ENCODE measurements at regions not wholly inside any gene's neighbourhood (a gene's known extent, or its start where the extent isn't known, plus 50 kb on each side); places are given as distances from the start of the nearest gene placed in this dataset.

DNA sequence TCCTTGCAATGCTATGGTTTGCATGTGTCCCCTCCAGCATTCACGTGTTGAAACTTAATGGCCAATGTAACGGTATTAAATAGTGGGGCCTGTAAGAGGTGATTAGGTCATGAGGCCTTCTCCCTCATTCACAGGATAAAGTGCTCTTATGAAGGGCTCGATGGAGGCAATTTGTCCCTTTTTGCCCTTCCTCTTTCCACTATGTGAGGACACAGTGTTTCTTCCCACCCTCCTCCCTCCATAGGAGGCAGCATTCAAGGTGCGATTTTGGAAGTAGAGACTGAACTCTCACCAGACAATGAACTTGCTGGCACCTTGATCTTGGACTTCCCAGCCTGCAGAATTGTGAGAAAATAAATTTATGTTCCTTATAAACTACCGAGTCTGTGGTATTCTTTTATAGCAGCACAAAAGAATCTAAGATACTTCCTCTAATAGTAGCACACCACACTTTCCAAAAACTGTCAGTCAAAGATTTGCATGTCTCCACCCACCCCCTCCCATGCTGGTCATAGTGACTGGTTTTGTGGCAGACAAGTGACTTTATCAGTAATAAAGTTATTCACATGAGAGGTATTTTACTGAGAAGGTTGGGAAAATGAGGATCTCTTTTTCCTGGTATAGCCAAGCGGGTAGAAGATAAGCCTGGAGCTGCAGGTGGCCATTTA is 113.5 kb upstream of the TTC29 start:
- DNase-seq (ENCODE audit: low read depth): no peak
- TF ChIP-seq, protein P1, sequence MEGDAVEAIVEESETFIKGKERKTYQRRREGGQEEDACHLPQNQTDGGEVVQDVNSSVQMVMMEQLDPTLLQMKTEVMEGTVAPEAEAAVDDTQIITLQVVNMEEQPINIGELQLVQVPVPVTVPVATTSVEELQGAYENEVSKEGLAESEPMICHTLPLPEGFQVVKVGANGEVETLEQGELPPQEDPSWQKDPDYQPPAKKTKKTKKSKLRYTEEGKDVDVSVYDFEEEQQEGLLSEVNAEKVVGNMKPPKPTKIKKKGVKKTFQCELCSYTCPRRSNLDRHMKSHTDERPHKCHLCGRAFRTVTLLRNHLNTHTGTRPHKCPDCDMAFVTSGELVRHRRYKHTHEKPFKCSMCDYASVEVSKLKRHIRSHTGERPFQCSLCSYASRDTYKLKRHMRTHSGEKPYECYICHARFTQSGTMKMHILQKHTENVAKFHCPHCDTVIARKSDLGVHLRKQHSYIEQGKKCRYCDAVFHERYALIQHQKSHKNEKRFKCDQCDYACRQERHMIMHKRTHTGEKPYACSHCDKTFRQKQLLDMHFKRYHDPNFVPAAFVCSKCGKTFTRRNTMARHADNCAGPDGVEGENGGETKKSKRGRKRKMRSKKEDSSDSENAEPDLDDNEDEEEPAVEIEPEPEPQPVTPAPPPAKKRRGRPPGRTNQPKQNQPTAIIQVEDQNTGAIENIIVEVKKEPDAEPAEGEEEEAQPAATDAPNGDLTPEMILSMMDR (conservative IDR thresholded peaks at IDR 0.05; ENCODE audit: low read depth, low read length): no peak
- H3K4me3 ChIP-seq (ENCODE audit: low read depth, low read length): no peak overlapping the region

DNA sequence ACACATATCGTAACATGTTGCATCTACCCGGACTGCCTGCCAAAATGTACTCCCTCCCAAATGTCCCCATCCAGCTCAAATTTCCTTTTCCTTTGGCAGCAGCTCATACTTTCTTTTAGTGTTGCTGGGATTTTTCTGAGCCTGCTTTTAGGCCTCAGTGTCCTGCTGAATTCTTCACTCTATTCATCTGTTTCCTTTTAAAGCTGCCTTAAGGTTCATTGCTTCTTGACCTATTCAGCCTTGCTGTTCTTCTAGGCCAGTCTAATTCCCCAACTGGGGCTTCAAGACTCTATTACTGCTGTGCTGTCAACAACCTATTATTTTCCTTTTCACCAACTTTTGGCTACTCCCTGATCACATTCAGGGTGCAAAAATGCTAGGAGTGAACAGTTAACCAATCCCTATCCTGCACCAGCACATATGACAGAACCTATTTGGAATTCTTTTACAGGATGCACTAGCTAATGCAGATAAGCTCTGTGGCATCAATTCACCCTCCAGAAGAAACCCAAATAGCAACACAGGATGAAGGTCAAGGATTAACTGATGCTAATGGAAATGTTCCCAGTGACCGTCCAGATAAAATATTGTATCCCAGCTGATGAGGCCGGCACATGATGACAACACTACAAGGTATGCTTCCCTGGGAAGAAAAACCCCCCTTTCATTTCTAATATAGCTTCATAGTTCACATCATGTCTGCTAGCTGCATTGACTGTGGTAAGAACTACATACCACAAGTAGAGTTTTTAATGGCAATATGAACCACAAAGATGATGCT is 114.7 kb upstream of the TTC29 start:
- peak; percentile 53 for DNase-seq (ENCODE audit: low read depth)
- TF ChIP-seq, protein P1 (conservative IDR thresholded peaks at IDR 0.05; ENCODE audit: low read depth, low read length): no peak
- H3K4me3 ChIP-seq (ENCODE audit: low read depth, low read length): no peak overlapping the region

GRCh38 chr4:147064856-147065255 is 119.2 kb upstream of the TTC29 start:
- no peak overlapping the region for H3K4me3 ChIP-seq (ENCODE audit: low read depth, low read length)
- no peak for DNase-seq (ENCODE audit: low read depth)
- TF ChIP-seq, protein P1 (conservative IDR thresholded peaks at IDR 0.05; ENCODE audit: low read depth, low read length): no peak

- no peak for DNase-seq (ENCODE audit: low read depth)
- H3K4me3 ChIP-seq (ENCODE audit: low read depth, low read length): no peak overlapping the region
- TF ChIP-seq, protein P1 (conservative IDR thresholded peaks at IDR 0.05; ENCODE audit: low read depth, low read length): no peak
Observed at GRCh38 chr4:147068564-147068963, 122.9 kb upstream of the TTC29 start.

DNA sequence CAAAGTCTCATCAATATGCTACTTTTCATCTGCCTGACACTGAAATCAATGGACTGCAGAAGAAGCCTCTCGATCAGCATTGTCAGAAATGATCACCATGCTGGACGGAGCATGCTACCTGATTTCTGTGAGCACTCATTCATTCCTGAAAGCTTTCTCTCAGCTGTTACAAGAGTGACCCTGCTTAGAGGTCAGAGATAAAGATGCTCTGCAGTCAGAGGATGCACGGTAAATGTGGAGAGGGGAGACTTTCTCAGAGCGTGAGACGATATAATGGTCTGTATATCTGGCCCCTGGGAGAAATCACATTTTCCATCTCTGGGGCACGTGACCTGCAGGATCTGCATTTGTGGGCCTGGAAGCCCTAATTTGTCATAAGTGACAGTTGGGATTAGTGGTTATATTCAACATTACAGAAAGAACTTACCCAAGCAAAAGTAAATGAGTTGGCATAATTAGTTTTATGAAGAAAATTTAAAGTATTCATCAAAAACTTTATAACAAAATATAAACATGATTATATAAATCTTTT is 125.6 kb upstream of the TTC29 start:
- TF ChIP-seq, protein P1 (conservative IDR thresholded peaks at IDR 0.05; ENCODE audit: low read depth, low read length): no peak
- no peak for DNase-seq (ENCODE audit: low read depth)
- no peak overlapping the region for H3K4me3 ChIP-seq (ENCODE audit: low read depth, low read length)

- no peak for DNase-seq (ENCODE audit: low read depth)
- TF ChIP-seq, protein P1 (conservative IDR thresholded peaks at IDR 0.05; ENCODE audit: low read depth, low read length): no peak
- H3K4me3 ChIP-seq (ENCODE audit: low read depth, low read length): no peak overlapping the region
Observed at GRCh38 chr4:147076179-147076578, 130.5 kb upstream of the TTC29 start.
